ENCODE measurements at regions not wholly inside any gene's neighbourhood (a gene's known extent, or its start where the extent isn't known, plus 50 kb on each side); places are given as distances from the start of the nearest gene placed in this dataset.

GRCh38 chr2:12555012-12555645 is 161.6 kb upstream of the TRIB2 start:
- Histone ChIP-seq H3K27me3 (no peaks in the 10 kb centered on the region), H3K27ac (peak overlapping the region in 2 of 4 donors; percentile 17 to 64), H3K36me3 (no peaks in the 10 kb centered on the region), H3K4me1 (peaks cover 0 to 20% (median 10%) of the 10 kb centered on the region in 4 donors), H3K9me3 (no peaks in the 10 kb centered on the region), H3K4me3 (no peak overlapping the region)
- DNase-seq (ENCODE audit: low spot score in 2 of 2), result no peak
- 14 to 32% methylated on average over 2 of the region's 2 CpGs for WGBS, 2 donors
- TF ChIP-seq EP300 (IDR thresholded peaks at IDR 0.05) (no peak), CTCF (IDR thresholded peaks at IDR 0.05) (peak in 2 of 5 experiments; percentile 7 to 36)

- no peaks in the 10 kb centered on the region for H3K27me3 ChIP-seq
- H3K4me1 ChIP-seq, result peaks cover 0 to 20% (median 10%) of the 10 kb centered on the region in 4 donors
- no peak overlapping the region for H3K27ac ChIP-seq
- H3K4me3 ChIP-seq, result no peak overlapping the region
- TF ChIP-seq CTCF (IDR thresholded peaks at IDR 0.05) (no peak), POLR2A (IDR thresholded peaks at IDR 0.05) (no peak), EP300 (IDR thresholded peaks at IDR 0.05) (no peak)
- H3K9me3 ChIP-seq, result no peaks in the 10 kb centered on the region
- no peaks in the 10 kb centered on the region for H3K36me3 ChIP-seq
- no peak for DNase-seq (ENCODE audit: low spot score in 2 of 2)
- WGBS, 2 donors, result 69 to 79% methylated on average over 5 of the region's 5 CpGs
These were observed 160.0 kb upstream of the TRIB2 start for GRCh38 chr2:12556762-12557161.

GRCh38 chr2:12557688-12558087 is 159.0 kb upstream of the TRIB2 start:
- no peak for DNase-seq (ENCODE audit: low spot score in 2 of 2)
- 90 to 93% methylated on average over 4 of the region's 4 CpGs for WGBS, 2 donors
- Histone ChIP-seq H3K4me1 (peaks cover 0 to 20% (median 10%) of the 10 kb centered on the region in 4 donors), H3K4me3 (no peak overlapping the region), H3K9me3 (no peaks in the 10 kb centered on the region), H3K27me3 (no peaks in the 10 kb centered on the region), H3K27ac (no peak overlapping the region), H3K36me3 (no peaks in the 10 kb centered on the region)
- TF ChIP-seq POLR2A (IDR thresholded peaks at IDR 0.05), result no peak
- TF ChIP-seq EP300 (IDR thresholded peaks at IDR 0.05), result no peak
- TF ChIP-seq CTCF (IDR thresholded peaks at IDR 0.05), result no peak

- Histone ChIP-seq H3K36me3 (no peaks in the 10 kb centered on the region), H3K27ac (no peak overlapping the region), H3K4me3 (no peak overlapping the region), H3K4me1 (peaks cover 0 to 20% (median 10%) of the 10 kb centered on the region in 4 donors), H3K9me3 (no peaks in the 10 kb centered on the region), H3K27me3 (no peaks in the 10 kb centered on the region)
- TF ChIP-seq POLR2A (IDR thresholded peaks at IDR 0.05) (no peak), CTCF (IDR thresholded peaks at IDR 0.05) (no peak)
- 91 to 93% methylated on average over 2 of the region's 2 CpGs for WGBS, 2 donors
- DNase-seq (ENCODE audit: low spot score in 2 of 2), result no peak
These were observed 158.2 kb upstream of the TRIB2 start for GRCh38 chr2:12558519-12558918.

- no peak for DNase-seq (ENCODE audit: low spot score in 2 of 2)
- TF ChIP-seq CTCF (IDR thresholded peaks at IDR 0.05), result no peak
- no peak for TF ChIP-seq POLR2A (IDR thresholded peaks at IDR 0.05)
- no peak for TF ChIP-seq EP300 (IDR thresholded peaks at IDR 0.05)
- 86 to 88% methylated on average over 9 of the region's 9 CpGs for WGBS, 2 donors
- Histone ChIP-seq H3K27ac (no peak overlapping the region), H3K4me3 (no peak overlapping the region), H3K27me3 (no peaks in the 10 kb centered on the region), H3K4me1 (peaks cover 0 to 15% (median 2%) of the 10 kb centered on the region in 4 donors), H3K9me3 (no peaks in the 10 kb centered on the region), H3K36me3 (no peaks in the 10 kb centered on the region)
These were observed 156.1 kb upstream of the TRIB2 start for GRCh38 chr2:12560618-12561017.

All from tibial nerve (tissue), 4 donors.